ENCODE measurements at regions not wholly inside any gene's neighbourhood (a gene's known extent, or its start where the extent isn't known, plus 50 kb on each side); places are given as distances from the start of the nearest gene placed in this dataset.
"Not testable (repeated sequence)": the region's sequence is repeated elsewhere in the genome, so short reads cannot be mapped to it uniquely, and the experiment has no call there.

- Histone ChIP-seq H3K36me3 (ENCODE audit: control insufficient read depth, insufficient read depth, low read length) (no peaks in the 10 kb centered on the region), H3K4me1 (ENCODE audit: control insufficient read depth, insufficient read depth, low read length) (peaks cover 6% of the 10 kb centered on the region; the same call in 1 of the 2 replicates), H3K9ac (ENCODE audit: low read length) (no peak overlapping the region), H3K27ac (ENCODE audit: low read depth, low read length) (no peak overlapping the region), H3K9me3 (ENCODE audit: control insufficient read depth, insufficient read depth, low read depth, low read length) (no peaks in the 10 kb centered on the region), H3K4me3 (ENCODE audit: low read depth, low read length) (no peak overlapping the region), H3K27me3 (ENCODE audit: control insufficient read depth, insufficient read depth, low read length) (no peaks in the 10 kb centered on the region)
These were observed 82.5 kb upstream of the CREB5 start for GRCh38 chr7:28329661-28330363.

DNA sequence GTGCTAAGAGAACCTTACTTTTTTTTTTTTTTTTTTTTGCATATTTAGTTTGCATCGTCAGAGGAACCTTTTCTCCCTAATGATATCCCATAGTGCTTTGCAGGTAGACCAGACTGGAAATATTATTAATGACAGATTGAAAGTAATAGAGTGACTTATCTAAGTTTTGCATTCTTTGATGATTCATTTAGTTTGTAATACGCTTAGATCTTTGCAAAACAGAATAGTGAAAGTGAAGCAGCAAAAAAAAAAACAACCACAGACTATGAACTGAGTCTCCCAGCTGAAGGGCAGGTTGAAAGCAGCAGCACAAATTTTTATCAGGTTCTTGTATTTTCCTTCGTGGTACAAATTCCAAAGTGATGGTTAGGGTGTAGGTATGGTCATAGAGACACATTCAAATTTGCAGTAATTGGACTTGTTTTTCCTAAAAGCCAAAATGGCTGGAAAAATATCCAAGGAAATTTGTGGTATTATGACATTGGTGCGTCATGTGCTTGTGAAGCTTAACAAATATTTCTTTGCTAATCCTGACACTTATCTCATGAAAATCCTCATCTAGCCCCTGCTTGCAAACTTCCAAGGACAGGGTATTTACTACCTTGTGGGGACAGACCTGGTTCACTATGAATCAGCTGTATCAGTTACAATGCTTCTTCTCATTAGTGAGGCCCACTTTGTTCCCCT, 81.8 kb upstream of the CREB5 start:
- Histone ChIP-seq H3K36me3 (ENCODE audit: control insufficient read depth, insufficient read depth, low read length) (no peaks in the 10 kb centered on the region), H3K27ac (ENCODE audit: low read depth, low read length) (no peak overlapping the region), H3K4me1 (ENCODE audit: control insufficient read depth, insufficient read depth, low read length) (peaks cover 6% of the 10 kb centered on the region; the same call in 1 of the 2 replicates), H3K9me3 (ENCODE audit: control insufficient read depth, insufficient read depth, low read depth, low read length) (no peaks in the 10 kb centered on the region), H3K27me3 (ENCODE audit: control insufficient read depth, insufficient read depth, low read length) (no peaks in the 10 kb centered on the region), H3K4me3 (ENCODE audit: low read depth, low read length) (no peak overlapping the region), H3K9ac (ENCODE audit: low read length) (no peak overlapping the region)

DNA sequence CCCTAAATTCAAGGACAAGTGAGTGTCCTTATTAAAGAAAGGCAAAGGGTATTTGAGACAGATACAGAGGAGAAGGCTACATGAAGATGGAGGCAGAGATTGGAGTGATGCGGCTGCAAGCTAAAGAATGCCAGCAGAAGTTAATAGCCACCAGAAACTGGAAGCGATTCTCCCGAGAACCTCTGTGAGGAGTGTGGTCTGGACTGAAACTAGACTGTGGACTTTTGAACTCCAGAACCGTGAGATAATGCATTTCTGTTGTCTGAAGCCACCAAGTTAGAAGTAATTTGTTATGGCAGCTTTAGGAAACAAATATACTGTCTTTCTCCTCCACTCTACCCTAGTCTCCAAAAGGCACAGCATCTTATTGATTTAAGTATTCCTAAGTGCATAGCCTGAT, 80.3 kb upstream of the CREB5 start:
- Histone ChIP-seq H3K9ac (ENCODE audit: low read length) (no peak overlapping the region), H3K4me3 (ENCODE audit: low read depth, low read length) (no peak overlapping the region), H3K27ac (ENCODE audit: low read depth, low read length) (no peak overlapping the region), H3K27me3 (ENCODE audit: control insufficient read depth, insufficient read depth, low read length) (no peaks in the 10 kb centered on the region), H3K4me1 (ENCODE audit: control insufficient read depth, insufficient read depth, low read length) (peaks cover 6% of the 10 kb centered on the region; the same call in 1 of the 2 replicates), H3K36me3 (ENCODE audit: control insufficient read depth, insufficient read depth, low read length) (no peaks in the 10 kb centered on the region), H3K9me3 (ENCODE audit: control insufficient read depth, insufficient read depth, low read depth, low read length) (no peaks in the 10 kb centered on the region)

GRCh38 chr7:28333548-28333947, 78.8 kb upstream of the CREB5 start:
- H3K9ac ChIP-seq (ENCODE audit: low read length); H3K4me3 ChIP-seq (ENCODE audit: low read depth, low read length); H3K27me3 ChIP-seq (ENCODE audit: control insufficient read depth, insufficient read depth, low read length); H3K36me3 ChIP-seq (ENCODE audit: control insufficient read depth, insufficient read depth, low read length); H3K4me1 ChIP-seq (ENCODE audit: control insufficient read depth, insufficient read depth, low read length); H3K27ac ChIP-seq (ENCODE audit: low read depth, low read length); H3K9me3 ChIP-seq (ENCODE audit: control insufficient read depth, insufficient read depth, low read depth, low read length): not testable (repeated sequence)

- Histone ChIP-seq H3K4me3 (ENCODE audit: low read depth, low read length) (no peak overlapping the region), H3K4me1 (ENCODE audit: control insufficient read depth, insufficient read depth, low read length) (no peaks in the 10 kb centered on the region), H3K36me3 (ENCODE audit: control insufficient read depth, insufficient read depth, low read length) (no peaks in the 10 kb centered on the region), H3K27me3 (ENCODE audit: control insufficient read depth, insufficient read depth, low read length) (no peaks in the 10 kb centered on the region), H3K9ac (ENCODE audit: low read length) (no peak overlapping the region), H3K9me3 (ENCODE audit: control insufficient read depth, insufficient read depth, low read depth, low read length) (no peaks in the 10 kb centered on the region), H3K27ac (ENCODE audit: low read depth, low read length) (no peak overlapping the region)
These were observed 75.5 kb upstream of the CREB5 start for GRCh38 chr7:28336806-28337205.

DNA sequence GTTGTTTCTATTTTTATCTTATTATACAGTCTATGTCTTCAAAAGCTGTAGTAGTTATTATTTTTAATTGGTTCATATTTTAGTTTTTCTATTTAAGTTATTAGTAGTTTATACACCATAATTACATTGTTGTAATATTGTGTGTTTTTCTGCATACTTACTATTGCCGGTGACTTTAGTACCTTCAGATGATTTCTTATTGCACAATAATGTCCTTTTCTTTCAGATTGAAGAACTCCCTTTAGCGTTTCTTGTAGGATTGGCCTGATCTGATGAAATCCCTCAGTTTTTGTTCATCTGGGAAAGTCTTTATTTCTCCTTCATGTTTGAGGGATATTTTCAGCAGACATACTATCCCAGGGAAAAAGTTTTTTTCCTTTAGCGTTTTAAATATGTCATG, 74.3 kb upstream of the CREB5 start:
- Histone ChIP-seq H3K27ac (ENCODE audit: low read depth, low read length) (no peak overlapping the region), H3K9me3 (ENCODE audit: control insufficient read depth, insufficient read depth, low read depth, low read length) (no peaks in the 10 kb centered on the region), H3K4me1 (ENCODE audit: control insufficient read depth, insufficient read depth, low read length) (no peaks in the 10 kb centered on the region), H3K9ac (ENCODE audit: low read length) (no peak overlapping the region), H3K27me3 (ENCODE audit: control insufficient read depth, insufficient read depth, low read length) (no peaks in the 10 kb centered on the region), H3K4me3 (ENCODE audit: low read depth, low read length) (no peak overlapping the region), H3K36me3 (ENCODE audit: control insufficient read depth, insufficient read depth, low read length) (no peaks in the 10 kb centered on the region)

GRCh38 chr7:28343462-28343861, 68.9 kb upstream of the CREB5 start:
- H3K27ac ChIP-seq (ENCODE audit: low read depth, low read length), result no peak overlapping the region
- H3K36me3 ChIP-seq (ENCODE audit: control insufficient read depth, insufficient read depth, low read length), result no peaks in the 10 kb centered on the region

DNA sequence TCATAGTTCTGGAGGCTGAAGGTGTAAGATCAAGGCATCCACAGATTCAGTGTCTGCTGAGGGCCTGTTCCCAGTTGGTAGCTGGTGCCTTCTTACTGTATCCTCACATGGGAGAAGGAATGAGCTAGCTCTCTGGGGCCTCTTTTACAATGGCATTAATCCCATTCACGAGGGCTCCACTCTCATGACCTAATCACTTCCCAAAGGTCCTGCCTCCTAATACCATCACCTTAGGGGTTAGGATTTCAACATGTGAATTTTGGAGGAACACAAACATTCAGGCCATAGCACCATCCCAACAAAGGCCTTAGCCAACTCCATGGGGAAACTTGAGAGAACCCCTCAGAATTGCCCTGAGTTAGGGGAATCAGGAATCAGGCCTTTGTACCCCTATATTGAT, 66.1 kb upstream of the CREB5 start:
- H3K9ac ChIP-seq (ENCODE audit: low read length), result no peak overlapping the region
- H3K9me3 ChIP-seq (ENCODE audit: control insufficient read depth, insufficient read depth, low read depth, low read length), result peaks cover 2% of the 10 kb centered on the region; the same call in 1 of the 2 replicates
- H3K27ac ChIP-seq (ENCODE audit: low read depth, low read length), result no peak overlapping the region
- no peaks in the 10 kb centered on the region for H3K27me3 ChIP-seq (ENCODE audit: control insufficient read depth, insufficient read depth, low read length)
- H3K4me1 ChIP-seq (ENCODE audit: control insufficient read depth, insufficient read depth, low read length), result no peaks in the 10 kb centered on the region
- H3K4me3 ChIP-seq (ENCODE audit: low read depth, low read length), result no peak overlapping the region
- H3K36me3 ChIP-seq (ENCODE audit: control insufficient read depth, insufficient read depth, low read length), result no peaks in the 10 kb centered on the region

More at GRCh38 chr7:28343462-28343861, 68.9 kb upstream of the CREB5 start:
- Histone ChIP-seq H3K4me3 (ENCODE audit: low read depth, low read length) (no peak overlapping the region), H3K4me1 (ENCODE audit: control insufficient read depth, insufficient read depth, low read length) (no peaks in the 10 kb centered on the region), H3K9ac (ENCODE audit: low read length) (no peak overlapping the region), H3K27me3 (ENCODE audit: control insufficient read depth, insufficient read depth, low read length) (no peaks in the 10 kb centered on the region), H3K9me3 (ENCODE audit: control insufficient read depth, insufficient read depth, low read depth, low read length) (peaks cover 2% of the 10 kb centered on the region; the same call in 1 of the 2 replicates)

DNA sequence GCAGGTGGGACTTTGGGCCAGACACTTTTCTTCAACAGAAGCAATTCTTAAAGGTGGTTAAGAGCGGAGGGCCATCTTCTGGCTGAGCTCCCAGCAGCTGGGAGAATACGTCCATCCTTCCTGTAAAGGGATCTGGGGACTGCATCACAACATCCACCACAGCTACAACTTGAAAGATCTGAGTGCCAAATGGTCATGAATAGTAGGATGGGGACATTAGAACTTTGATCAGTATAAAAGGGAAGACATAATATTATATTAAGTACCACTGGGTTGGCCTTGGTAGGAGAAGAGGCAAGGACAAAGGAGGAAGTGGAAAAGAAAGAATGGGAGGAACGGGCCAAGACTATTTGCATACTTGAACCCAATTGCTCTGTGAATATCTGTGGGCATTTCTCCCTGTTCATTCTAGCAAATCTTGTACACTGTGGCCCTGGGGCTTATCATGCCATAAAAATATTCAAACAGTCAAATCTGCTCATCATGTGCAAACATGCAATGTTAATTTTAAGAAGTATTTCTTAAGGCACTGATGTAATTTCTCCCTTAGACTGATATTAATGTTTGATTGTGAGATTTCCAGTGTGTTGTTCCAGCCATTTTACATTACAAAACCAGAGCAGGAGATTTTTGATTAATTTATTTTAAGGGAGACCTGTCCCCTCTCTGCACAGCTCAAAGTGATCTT, 65.5 kb upstream of the CREB5 start:
- Histone ChIP-seq H3K9ac (ENCODE audit: low read length) (no peak overlapping the region), H3K27me3 (ENCODE audit: control insufficient read depth, insufficient read depth, low read length) (no peaks in the 10 kb centered on the region), H3K9me3 (ENCODE audit: control insufficient read depth, insufficient read depth, low read depth, low read length) (peaks cover 2% of the 10 kb centered on the region; the same call in 1 of the 2 replicates), H3K4me3 (ENCODE audit: low read depth, low read length) (no peak overlapping the region), H3K4me1 (ENCODE audit: control insufficient read depth, insufficient read depth, low read length) (no peaks in the 10 kb centered on the region), H3K27ac (ENCODE audit: low read depth, low read length) (no peak overlapping the region), H3K36me3 (ENCODE audit: control insufficient read depth, insufficient read depth, low read length) (no peaks in the 10 kb centered on the region)

- peaks cover 2% of the 10 kb centered on the region; the same call in 1 of the 2 replicates for H3K9me3 ChIP-seq (ENCODE audit: control insufficient read depth, insufficient read depth, low read depth, low read length)
- H3K27me3 ChIP-seq (ENCODE audit: control insufficient read depth, insufficient read depth, low read length), result no peaks in the 10 kb centered on the region
- no peaks in the 10 kb centered on the region for H3K4me1 ChIP-seq (ENCODE audit: control insufficient read depth, insufficient read depth, low read length)
- no peak overlapping the region for H3K4me3 ChIP-seq (ENCODE audit: low read depth, low read length)
- H3K9ac ChIP-seq (ENCODE audit: low read length), result no peak overlapping the region
- no peak overlapping the region for H3K27ac ChIP-seq (ENCODE audit: low read depth, low read length)
- H3K36me3 ChIP-seq (ENCODE audit: control insufficient read depth, insufficient read depth, low read length), result no peaks in the 10 kb centered on the region
These were observed 64.6 kb upstream of the CREB5 start for GRCh38 chr7:28347475-28348318.
